HG02973 (cell line): ENCODE measurements at regions not wholly inside any gene's neighbourhood (a gene's known extent, or its start where the extent isn't known, plus 50 kb on each side); places are given as distances from the start of the nearest gene placed in this dataset.

Experiments
- ATAC-seq: cut with Tn5 transposase; IDR thresholded peaks from one replicate; pipeline ENCODE4 v1.9.1; 2021; ENCODE audit warnings: moderate library complexity; ENCODE audit not compliant: unreplicated experiment

DNA sequence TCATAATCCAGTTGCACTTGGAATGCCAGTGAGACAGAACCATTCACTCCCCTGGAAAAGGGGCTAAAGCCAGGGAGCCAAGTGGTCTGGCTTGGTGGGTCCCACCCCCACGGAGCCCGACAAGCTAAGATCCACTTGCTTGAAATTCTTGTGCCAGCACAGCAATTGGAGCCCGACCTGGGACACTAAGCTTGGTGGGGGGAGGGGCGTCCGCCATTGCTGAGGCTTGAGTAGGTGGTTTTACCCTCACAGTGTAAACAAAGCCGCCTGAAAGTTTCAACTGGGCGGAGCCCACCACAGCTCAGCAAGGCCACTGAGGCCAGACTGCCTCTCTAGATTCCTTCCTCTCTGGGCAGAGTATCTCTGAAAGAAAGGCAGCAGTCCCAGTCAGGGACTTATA lies 200.7 kb upstream of the NPSR1 start:
- no peak for ATAC-seq

- no peak for ATAC-seq
Measured at GRCh38 chr7:34463830-34464229, 194.2 kb upstream of the NPSR1 start.

DNA sequence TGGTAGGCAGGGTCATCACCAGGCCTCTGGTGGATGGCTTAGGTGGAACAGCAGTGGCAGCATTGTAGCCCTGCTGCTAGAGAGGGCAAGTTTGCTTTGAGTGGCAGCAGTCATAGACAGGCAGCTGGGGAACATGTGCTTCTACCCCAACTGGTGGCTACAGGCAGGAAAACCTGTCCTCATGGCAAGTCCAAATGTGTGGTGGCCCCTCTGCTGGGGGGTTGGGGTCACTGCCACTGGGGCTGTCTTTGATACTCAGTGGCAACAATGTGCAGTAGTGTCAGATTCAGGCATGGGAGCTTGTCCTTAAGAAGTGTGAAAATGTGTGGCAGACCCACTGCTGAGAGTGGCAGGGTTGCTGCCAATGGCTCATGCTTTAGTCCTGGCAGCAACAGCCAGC lies 186.2 kb upstream of the NPSR1 start:
- no peak for ATAC-seq

- ATAC-seq, result no peak
Measured at GRCh38 chr7:34486371-34486770, 171.6 kb upstream of the NPSR1 start.

DNA sequence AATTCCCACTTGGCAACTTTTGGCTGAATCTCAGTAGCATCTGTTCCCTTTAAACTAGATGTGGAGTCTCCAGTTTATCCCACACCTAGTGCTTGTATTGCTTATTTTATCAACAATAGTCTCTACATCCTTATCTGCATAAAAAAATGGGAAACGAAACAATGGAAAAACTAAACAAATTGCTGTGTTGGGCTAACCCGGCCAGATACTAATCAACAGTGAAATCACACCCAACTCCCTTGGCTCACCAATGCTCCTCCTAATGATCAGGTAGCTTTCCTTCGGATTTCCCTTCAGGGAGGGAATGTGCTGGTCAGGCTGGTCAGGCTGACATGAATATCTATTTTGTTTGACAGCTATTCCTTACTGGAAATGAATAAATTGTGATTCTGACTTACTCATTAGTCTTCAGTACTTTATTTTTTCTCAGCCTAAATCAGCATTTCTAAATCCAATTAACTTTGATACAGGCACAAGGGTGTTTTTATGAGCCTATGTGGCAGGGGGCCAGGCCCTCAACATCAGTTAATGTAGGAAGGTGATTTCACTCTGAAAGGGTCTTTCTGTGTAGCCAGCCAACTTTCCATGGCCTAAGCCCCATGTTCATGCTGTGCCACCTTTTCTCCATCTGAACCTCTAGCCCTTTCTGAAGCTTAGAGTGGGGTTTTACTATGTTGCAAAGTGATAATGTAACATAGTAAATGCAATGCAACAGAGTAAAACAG lies 170.5 kb upstream of the NPSR1 start:
- no peak for ATAC-seq

- no peak for ATAC-seq
Measured at GRCh38 chr7:34488766-34489165, 169.3 kb upstream of the NPSR1 start.

DNA sequence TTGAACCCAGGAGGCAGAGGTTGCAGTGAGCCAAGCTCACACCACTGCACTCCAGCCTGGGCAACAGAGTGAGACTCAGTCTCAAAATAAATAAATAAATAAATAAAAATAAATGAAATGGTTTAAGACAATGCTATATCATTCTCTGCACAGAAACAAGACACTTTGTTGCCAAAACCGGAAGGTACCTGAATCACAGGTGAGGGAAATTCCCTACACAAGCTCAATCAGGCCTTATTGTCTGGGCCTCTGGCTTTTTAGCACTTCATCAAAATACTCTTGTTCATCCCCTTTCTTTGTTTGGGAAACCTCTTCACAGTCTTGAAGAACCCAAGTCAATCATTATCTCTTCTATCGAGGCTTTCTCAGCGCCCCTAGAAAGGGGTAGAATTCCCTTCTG lies 166.1 kb upstream of the NPSR1 start:
- no peak for ATAC-seq

- ATAC-seq, result no peak
Measured at GRCh38 chr7:34493752-34494151, 164.3 kb upstream of the NPSR1 start.

GRCh38 chr7:34497153-34497777 lies 160.8 kb upstream of the NPSR1 start:
- ATAC-seq, result no peak

DNA sequence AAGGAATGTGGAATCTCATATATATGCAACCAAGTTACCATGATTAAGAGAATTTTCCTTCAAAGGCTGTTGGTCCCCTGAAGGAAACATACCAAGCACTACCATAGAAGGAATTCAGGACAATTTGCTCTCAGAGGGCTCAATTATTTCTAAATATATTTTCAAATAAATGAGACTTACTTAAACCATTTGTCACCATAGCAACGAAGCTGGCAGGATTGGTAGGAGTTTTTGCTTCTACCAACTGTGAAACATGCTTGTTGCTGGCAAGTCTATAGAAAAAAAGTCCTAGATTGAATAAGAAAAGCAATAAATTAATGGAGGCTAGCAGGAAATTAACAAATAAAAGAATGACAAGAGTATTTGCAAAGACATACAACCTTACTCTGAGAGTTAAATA lies 156.9 kb upstream of the NPSR1 start:
- no peak for ATAC-seq

- ATAC-seq, result no peak
Measured at GRCh38 chr7:34507191-34507590, 150.8 kb upstream of the NPSR1 start.

DNA sequence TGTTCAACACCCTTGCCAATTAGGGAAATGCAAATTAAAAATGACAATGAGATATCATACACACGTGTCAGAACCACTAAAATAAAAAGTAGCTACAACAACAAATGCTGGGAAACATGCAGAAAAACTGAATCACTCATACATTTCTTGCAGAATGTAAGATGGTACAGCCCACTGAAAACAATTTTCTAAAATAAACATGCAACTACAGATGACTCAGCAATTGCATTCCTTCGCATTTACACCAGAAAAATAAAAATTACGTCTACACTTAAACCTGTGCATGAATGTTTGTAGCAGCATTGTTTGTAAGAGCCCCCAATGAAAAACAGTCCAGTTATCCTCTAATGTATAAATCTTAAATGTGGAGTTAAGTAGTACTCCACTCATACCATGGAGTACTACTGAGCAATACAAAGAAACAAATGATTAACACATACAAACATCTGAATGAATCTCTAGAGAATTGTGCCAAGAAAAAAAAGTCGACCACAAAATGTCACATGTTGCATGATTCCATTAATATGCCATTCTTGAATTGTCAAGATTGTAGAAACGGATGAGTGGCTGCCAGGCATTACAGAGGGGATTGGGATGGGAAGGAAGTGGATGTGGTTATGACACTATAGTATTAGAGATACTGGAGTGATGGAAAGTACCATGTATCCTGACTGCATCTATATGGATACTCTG lies 134.6 kb upstream of the NPSR1 start:
- ATAC-seq, result no peak

DNA sequence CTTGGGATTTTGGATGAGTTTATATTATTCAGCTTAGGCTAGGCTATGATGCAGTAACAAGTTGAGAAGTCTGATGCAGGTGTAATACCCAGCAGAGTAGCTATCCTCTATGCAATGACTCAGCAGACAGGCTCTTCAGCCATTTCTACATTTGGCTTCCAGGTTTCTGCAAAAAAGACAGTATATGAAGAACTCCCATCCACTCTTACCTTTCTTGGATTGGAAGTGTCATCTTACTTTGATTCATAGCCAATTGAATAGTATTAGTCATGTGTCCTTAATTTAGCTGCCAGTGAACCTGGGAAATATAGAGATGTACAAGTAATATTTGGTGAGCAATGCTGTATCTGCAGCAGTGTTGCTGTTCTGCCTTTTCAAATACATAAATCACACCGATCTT lies 127.8 kb upstream of the NPSR1 start:
- ATAC-seq, result no peak

DNA sequence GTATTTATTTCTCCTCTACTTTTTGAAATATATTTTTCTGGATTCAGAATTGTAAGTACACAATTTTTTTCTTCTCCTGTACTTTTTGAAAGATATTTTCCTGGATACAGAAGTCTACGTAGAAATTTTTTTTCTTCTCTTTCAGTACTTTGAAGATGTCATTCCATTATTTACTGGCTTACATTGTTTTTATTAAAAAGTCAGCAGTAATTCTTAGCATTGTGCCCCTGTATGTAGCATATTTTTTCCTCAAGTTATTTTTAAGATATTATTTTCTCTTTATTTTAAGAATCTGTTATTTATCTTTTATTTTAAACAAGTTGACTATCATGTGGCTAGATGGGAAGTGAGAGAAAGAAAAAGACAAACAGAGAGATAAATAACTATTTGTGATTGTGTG lies 119.0 kb upstream of the NPSR1 start:
- ATAC-seq, result no peak

GRCh38 chr7:34544621-34545020 lies 113.4 kb upstream of the NPSR1 start:
- ATAC-seq, result no peak

DNA sequence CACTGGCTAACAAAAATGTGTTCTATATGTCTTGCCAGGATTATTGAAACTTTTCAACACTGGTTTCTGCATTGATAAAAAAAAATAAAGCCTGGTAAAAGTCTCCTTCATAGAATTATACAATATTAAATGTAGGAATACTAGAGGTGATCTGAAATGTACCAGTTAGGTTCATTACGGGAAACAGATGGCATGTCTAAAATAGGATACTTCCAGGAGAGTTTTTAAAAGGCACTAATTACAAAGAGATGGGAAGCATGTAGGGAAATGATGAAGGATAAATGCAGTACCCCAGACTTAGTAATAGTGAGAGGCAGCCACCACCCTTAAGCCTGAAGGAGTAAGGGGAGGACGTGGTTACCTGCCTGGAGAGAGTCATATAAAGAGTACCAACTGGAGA lies 107.0 kb upstream of the NPSR1 start:
- no peak for ATAC-seq

DNA sequence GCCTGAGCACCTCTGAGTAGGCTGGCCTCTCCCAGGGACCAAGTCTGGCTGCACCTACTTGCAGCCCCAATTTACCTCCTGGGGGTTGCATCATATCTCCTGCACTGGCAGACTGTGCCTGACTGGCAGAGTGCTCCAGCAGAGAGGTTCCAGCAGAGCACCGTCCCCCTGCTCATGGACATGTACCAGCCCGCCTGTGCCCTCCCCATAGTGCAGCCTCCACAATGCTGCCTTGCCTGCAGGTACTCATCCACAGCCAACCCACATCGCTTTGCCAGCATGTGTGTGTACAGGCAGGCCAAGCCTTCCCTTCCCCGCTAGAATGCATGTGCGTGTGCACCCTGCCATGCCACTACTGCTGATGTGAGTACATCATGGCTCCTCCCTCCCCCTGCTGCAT lies 105.5 kb upstream of the NPSR1 start:
- no peak for ATAC-seq

GRCh38 chr7:34558022-34558421 lies 100.0 kb upstream of the NPSR1 start:
- no peak for ATAC-seq

GRCh38 chr7:34564091-34564490 lies 93.9 kb upstream of the NPSR1 start:
- no peak for ATAC-seq

GRCh38 chr7:34567906-34568305 lies 90.1 kb upstream of the NPSR1 start:
- no peak for ATAC-seq

DNA sequence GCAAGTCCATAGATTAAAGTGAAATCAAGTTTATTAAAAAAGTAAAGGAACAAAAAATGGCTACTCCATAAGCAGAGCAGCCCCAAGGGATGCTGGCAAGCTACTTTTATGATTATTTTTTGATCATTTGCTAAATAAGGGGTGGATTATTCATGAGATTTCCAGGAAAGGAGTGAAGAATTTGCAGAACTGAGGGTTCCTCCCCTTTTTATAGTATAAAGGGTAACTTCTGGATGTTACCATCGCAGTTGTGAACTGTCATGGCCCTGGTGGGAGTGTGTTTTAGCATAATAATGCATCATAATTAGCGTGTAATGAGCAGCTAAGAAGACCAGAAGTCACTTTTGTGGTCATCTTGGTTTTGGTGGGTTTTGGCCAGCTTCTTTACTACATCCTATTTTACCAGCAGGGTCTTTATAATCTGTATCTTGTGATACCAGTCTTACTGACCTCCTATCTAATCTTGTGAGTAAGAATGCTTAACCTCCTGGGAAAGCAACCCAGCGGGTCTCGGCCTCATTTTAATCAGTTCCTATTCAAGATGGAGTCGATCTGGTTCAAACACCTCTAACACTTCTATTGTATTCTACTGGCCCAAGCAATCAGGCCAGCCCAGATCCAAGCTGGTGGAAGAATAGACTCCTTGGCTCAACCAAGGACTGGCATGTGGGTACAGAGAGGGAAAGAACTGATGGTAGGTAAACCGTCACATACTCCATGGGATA lies 87.9 kb upstream of the NPSR1 start:
- no peak for ATAC-seq

GRCh38 chr7:34575006-34575405 lies 83.0 kb upstream of the NPSR1 start:
- no peak for ATAC-seq
